ENCODE measurements at regions not wholly inside any gene's neighbourhood (a gene's known extent, or its start where the extent isn't known, plus 50 kb on each side); places are given as distances from the start of the nearest gene placed in this dataset.

DNA sequence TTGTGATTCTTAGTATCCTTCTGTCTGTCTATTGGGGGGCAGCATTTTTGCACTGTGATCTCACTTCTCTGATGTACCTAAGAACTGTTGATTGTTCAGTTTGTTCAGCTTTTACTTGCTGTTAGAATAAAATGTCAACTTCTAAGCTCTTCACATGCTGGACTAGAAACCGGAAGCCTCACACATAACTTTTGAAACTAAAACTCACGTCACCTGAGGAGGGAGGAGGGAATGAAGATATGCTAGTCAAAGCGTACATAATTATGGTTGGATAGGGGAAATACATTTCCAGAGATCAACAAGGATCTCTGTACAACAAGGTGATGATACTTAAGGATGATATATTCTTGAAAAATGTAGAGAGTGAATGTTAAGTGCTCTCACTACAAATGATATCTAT is 609.7 kb downstream of the INHBA start:
- TF ChIP-seq, protein P1, sequence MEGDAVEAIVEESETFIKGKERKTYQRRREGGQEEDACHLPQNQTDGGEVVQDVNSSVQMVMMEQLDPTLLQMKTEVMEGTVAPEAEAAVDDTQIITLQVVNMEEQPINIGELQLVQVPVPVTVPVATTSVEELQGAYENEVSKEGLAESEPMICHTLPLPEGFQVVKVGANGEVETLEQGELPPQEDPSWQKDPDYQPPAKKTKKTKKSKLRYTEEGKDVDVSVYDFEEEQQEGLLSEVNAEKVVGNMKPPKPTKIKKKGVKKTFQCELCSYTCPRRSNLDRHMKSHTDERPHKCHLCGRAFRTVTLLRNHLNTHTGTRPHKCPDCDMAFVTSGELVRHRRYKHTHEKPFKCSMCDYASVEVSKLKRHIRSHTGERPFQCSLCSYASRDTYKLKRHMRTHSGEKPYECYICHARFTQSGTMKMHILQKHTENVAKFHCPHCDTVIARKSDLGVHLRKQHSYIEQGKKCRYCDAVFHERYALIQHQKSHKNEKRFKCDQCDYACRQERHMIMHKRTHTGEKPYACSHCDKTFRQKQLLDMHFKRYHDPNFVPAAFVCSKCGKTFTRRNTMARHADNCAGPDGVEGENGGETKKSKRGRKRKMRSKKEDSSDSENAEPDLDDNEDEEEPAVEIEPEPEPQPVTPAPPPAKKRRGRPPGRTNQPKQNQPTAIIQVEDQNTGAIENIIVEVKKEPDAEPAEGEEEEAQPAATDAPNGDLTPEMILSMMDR (conservative IDR thresholded peaks at IDR 0.05; ENCODE audit: low read depth in 2 of 2), result no peak
- TF ChIP-seq POLR2AphosphoS5 (IDR thresholded peaks at IDR 0.05; ENCODE audit: low read depth), result no peak
- no peak for TF ChIP-seq EZH2 (IDR thresholded peaks at IDR 0.05; ENCODE audit: low read depth, unreplicated experiment)
- no peak for TF ChIP-seq EZH2phosphoT487 (IDR thresholded peaks at IDR 0.05; ENCODE audit: unreplicated experiment)
- TF ChIP-seq, protein P2, sequence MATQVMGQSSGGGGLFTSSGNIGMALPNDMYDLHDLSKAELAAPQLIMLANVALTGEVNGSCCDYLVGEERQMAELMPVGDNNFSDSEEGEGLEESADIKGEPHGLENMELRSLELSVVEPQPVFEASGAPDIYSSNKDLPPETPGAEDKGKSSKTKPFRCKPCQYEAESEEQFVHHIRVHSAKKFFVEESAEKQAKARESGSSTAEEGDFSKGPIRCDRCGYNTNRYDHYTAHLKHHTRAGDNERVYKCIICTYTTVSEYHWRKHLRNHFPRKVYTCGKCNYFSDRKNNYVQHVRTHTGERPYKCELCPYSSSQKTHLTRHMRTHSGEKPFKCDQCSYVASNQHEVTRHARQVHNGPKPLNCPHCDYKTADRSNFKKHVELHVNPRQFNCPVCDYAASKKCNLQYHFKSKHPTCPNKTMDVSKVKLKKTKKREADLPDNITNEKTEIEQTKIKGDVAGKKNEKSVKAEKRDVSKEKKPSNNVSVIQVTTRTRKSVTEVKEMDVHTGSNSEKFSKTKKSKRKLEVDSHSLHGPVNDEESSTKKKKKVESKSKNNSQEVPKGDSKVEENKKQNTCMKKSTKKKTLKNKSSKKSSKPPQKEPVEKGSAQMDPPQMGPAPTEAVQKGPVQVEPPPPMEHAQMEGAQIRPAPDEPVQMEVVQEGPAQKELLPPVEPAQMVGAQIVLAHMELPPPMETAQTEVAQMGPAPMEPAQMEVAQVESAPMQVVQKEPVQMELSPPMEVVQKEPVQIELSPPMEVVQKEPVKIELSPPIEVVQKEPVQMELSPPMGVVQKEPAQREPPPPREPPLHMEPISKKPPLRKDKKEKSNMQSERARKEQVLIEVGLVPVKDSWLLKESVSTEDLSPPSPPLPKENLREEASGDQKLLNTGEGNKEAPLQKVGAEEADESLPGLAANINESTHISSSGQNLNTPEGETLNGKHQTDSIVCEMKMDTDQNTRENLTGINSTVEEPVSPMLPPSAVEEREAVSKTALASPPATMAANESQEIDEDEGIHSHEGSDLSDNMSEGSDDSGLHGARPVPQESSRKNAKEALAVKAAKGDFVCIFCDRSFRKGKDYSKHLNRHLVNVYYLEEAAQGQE (IDR thresholded peaks at IDR 0.05; ENCODE audit: unreplicated experiment), result no peak
- TF ChIP-seq CREB1 (CRISPR knock-in tag; IDR thresholded peaks at IDR 0.05; ENCODE audit: low read depth), result no peak
- no peak for TF ChIP-seq STAT1 (IDR thresholded peaks at IDR 0.05; ENCODE audit: unreplicated experiment)
- TF ChIP-seq, protein P3, sequence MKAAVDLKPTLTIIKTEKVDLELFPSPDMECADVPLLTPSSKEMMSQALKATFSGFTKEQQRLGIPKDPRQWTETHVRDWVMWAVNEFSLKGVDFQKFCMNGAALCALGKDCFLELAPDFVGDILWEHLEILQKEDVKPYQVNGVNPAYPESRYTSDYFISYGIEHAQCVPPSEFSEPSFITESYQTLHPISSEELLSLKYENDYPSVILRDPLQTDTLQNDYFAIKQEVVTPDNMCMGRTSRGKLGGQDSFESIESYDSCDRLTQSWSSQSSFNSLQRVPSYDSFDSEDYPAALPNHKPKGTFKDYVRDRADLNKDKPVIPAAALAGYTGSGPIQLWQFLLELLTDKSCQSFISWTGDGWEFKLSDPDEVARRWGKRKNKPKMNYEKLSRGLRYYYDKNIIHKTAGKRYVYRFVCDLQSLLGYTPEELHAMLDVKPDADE (IDR thresholded peaks at IDR 0.05), result no peak
- TF ChIP-seq ZNF114 (CRISPR knock-in tag; IDR thresholded peaks at IDR 0.05), result no peak
- no peak for TF ChIP-seq JUNB (IDR thresholded peaks at IDR 0.05; ENCODE audit: unreplicated experiment)
- TF ChIP-seq NANOG (IDR thresholded peaks at IDR 0.05; ENCODE audit: borderline replicate concordance), result no peak
- no peak for TF ChIP-seq ZNF462 (CRISPR knock-in tag; IDR thresholded peaks at IDR 0.05)

Measured in GM23338 (cell line).